HEK293 (cell line): ENCODE measurements at regions not wholly inside any gene's neighbourhood (a gene's known extent, or its start where the extent isn't known, plus 50 kb on each side); places are given as distances from the start of the nearest gene placed in this dataset.
A peak's percentile ranks its signal among the peaks of the same experiment; 100 is the strongest.

Experiments used
- CTCF ChIA-PET: fragments of 350-600 bp; formaldehyde crosslinking; extraction: SDS; loops from one replicate; lab custom pipeline; 2021; ENCODE audit warnings: antibody characterized with exemption; lab: Yijun Ruan, JAX
- POLR2A ChIA-PET: fragments of 300-600 bp; formaldehyde crosslinking; extraction: SDS; loops from one replicate; lab custom pipeline; 2020; ENCODE audit warnings: antibody characterized with exemption, inconsistent platforms; lab: Yijun Ruan, JAX
- H3K27ac ChIP-seq: fragments of 200-500 bp; sonication (Bioruptor generic); 2 replicates; pipeline ENCODE4 v1.5.1; 2014; ENCODE audit warnings: low read depth, low read length, control low read depth, inconsistent platforms; ENCODE audit errors: extremely low read depth
- H3K36me3 ChIP-seq, 2 experiments: fragments of 200-500 bp in 1 of 2; sonication (Bioruptor generic) in 1 of 2; 1 replicate in 1 of 2; 2 replicates in 1 of 2; pipeline ENCODE4 v1.5.1; 2014 to 2017; ENCODE audit warnings: inconsistent platforms in 2 of 2, low read length in 2 of 2; ENCODE audit not compliant: control insufficient read depth in 2 of 2, insufficient read depth in 1 of 2
- H3K4me1 ChIP-seq: fragments of 200-500 bp; sonication (Bioruptor generic); 2 replicates; pipeline ENCODE4 v1.5.1; 2014; ENCODE audit warnings: mild to moderate bottlenecking, low read length, inconsistent platforms; ENCODE audit not compliant: control insufficient read depth, insufficient read depth
- H3K4me3 ChIP-seq: 2 replicates; pipeline ENCODE4 v1.5.1; 2011; ENCODE audit warnings: low read depth, mild to moderate bottlenecking, control low read depth, low read length, moderate library complexity
- H3K9me3 ChIP-seq: fragments of 200-500 bp; sonication (Bioruptor generic); 2 replicates; pipeline ENCODE4 v1.5.1; 2014; ENCODE audit warnings: low read depth, low read length, inconsistent platforms; ENCODE audit not compliant: control insufficient read depth, insufficient read depth
- BCL11B ChIP-seq: fragments of 450-650 bp; formaldehyde crosslinking; IDR thresholded peaks from 2 replicates; pipeline ENCODE4 v1.5.1; 2016; ENCODE audit warnings: low read depth, missing biosample characterization, missing genetic modification characterization
- GFI1B ChIP-seq: fragments of 450-650 bp; formaldehyde crosslinking; IDR thresholded peaks from 2 replicates; pipeline ENCODE4 v1.5.1; 2016; ENCODE audit warnings: missing biosample characterization, missing genetic modification characterization
- IKZF3 ChIP-seq: fragments of 450-650 bp; IDR thresholded peaks from 2 replicates; pipeline ENCODE4 v1.5.0; 2018; ENCODE audit warnings: missing biosample characterization, mild to moderate bottlenecking, missing genetic modification characterization, moderate library complexity
- PRDM1 ChIP-seq: fragments of 450-650 bp; formaldehyde crosslinking; IDR thresholded peaks from 2 replicates; pipeline ENCODE4; 2016; ENCODE audit warnings: missing biosample characterization, missing genetic modification characterization
- REPIN1 ChIP-seq: fragments of 450-650 bp; formaldehyde crosslinking; IDR thresholded peaks from 2 replicates; pipeline ENCODE4 v1.5.1; 2017; ENCODE audit warnings: missing biosample characterization, missing genetic modification characterization, low read depth
- TRIM28 ChIP-seq: IDR thresholded peaks from 2 replicates; pipeline ENCODE4 v1.6.1; 2011; ENCODE audit warnings: low read length, control low read depth, borderline replicate concordance
- ZNF114 ChIP-seq: fragments of 450-650 bp; formaldehyde crosslinking; IDR thresholded peaks from 2 replicates; pipeline ENCODE4 v1.5.0; 2017; ENCODE audit warnings: missing biosample characterization, missing genetic modification characterization
- ZNF16 ChIP-seq: fragments of 450-650 bp; formaldehyde crosslinking; IDR thresholded peaks from 2 replicates; pipeline ENCODE4 v1.5.1; 2016; ENCODE audit warnings: low read depth, missing biosample characterization, missing genetic modification characterization
- ZNF202 ChIP-seq: fragments of 450-650 bp; formaldehyde crosslinking; IDR thresholded peaks from 2 replicates; pipeline ENCODE4 v1.5.1; 2016; ENCODE audit warnings: missing biosample characterization, missing genetic modification characterization, borderline replicate concordance
- ZNF324 ChIP-seq: fragments of 450-650 bp; formaldehyde crosslinking; IDR thresholded peaks from 2 replicates; pipeline ENCODE4 v1.5.1; 2016; ENCODE audit warnings: missing biosample characterization, missing genetic modification characterization
- ZNF404 ChIP-seq: fragments of 450-650 bp; formaldehyde crosslinking; IDR thresholded peaks from 2 replicates; pipeline ENCODE4 v1.5.1; 2017; ENCODE audit warnings: missing biosample characterization, missing genetic modification characterization
- ZNF555 ChIP-seq: fragments of 450-650 bp; formaldehyde crosslinking; conservative IDR thresholded peaks from 2 replicates; pipeline ENCODE4 v1.5.1; 2017; ENCODE audit warnings: missing biosample characterization, mild to moderate bottlenecking, missing genetic modification characterization, inconsistent platforms
- ZNF561 ChIP-seq: fragments of 450-650 bp; IDR thresholded peaks from 2 replicates; pipeline ENCODE4 v1.5.1; 2018; ENCODE audit warnings: missing biosample characterization, missing genetic modification characterization, borderline replicate concordance
- ZNF621 ChIP-seq: fragments of 450-650 bp; formaldehyde crosslinking; IDR thresholded peaks from 2 replicates; pipeline ENCODE4 v1.5.1; 2017; ENCODE audit warnings: missing biosample characterization, missing genetic modification characterization
- ZNF837 ChIP-seq: fragments of 450-650 bp; formaldehyde crosslinking; IDR thresholded peaks from 2 replicates; pipeline ENCODE4 v1.5.1; 2016; ENCODE audit warnings: missing biosample characterization, missing genetic modification characterization
- TF ChIP-seq, protein P1 (sequence below): sonication (generic); formaldehyde crosslinking; IDR thresholded peaks from 2 replicates; pipeline ENCODE4 v1.8.1; 2022; ENCODE audit warnings: mild to moderate bottlenecking, moderate library complexity, missing genetic modification reagents
- TF ChIP-seq, protein P2 (sequence below): fragments of 450-650 bp; formaldehyde crosslinking; IDR thresholded peaks from 2 replicates; pipeline ENCODE4 v1.5.1; 2016; ENCODE audit warnings: missing biosample characterization, missing genetic modification characterization
- TF ChIP-seq, protein P3 (sequence below): fragments of 450-650 bp; formaldehyde crosslinking; IDR thresholded peaks from 2 replicates; pipeline ENCODE4 v1.5.1; 2016; ENCODE audit warnings: missing biosample characterization, missing genetic modification characterization
- TF ChIP-seq, protein P4 (sequence below): fragments of 450-650 bp; formaldehyde crosslinking; IDR thresholded peaks from 2 replicates; pipeline ENCODE4 v1.5.1; 2016; ENCODE audit warnings: missing biosample characterization, missing genetic modification characterization, borderline replicate concordance

DNA sequence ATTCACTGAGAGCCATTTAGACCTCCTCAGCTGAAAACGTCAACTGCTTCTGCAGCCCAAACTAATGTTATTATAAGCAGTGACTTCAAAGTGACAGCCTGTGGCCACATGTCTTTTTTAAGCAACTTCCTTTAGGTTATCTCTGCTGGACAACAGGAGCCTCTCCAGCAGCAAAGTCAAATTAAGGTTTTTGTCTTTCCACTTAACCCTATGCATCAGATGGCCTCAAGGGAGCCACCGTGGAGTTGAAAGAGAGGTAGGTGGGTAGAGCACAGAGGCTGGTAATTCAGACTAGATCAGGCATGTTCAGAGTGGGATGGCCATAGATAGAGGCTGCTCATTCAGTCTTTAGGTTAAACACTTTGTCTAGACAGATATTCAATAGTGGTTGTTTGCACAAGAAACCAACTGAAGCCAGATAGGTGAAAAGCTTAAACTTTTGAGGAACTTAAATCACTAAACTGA is 300.6 kb upstream of the ECI2 start:
- no peaks in the 10 kb centered on the region for H3K4me1 ChIP-seq
- H3K4me3 ChIP-seq = no peak overlapping the region
- TF ChIP-seq TRIM28 (0 out of 2 replicates have a peak, but pooled peaks have one; percentile 20), BCL11B (no peak), ZNF837 (tag by site-specific recombination) (no peak)
- ChIA-PET CTCF (no interaction called here), POLR2A (no interaction called here)
- no peaks in the 10 kb centered on the region for H3K9me3 ChIP-seq
- H3K27ac ChIP-seq = no peak overlapping the region
- no peaks in the 10 kb centered on the region for H3K36me3 ChIP-seq

DNA sequence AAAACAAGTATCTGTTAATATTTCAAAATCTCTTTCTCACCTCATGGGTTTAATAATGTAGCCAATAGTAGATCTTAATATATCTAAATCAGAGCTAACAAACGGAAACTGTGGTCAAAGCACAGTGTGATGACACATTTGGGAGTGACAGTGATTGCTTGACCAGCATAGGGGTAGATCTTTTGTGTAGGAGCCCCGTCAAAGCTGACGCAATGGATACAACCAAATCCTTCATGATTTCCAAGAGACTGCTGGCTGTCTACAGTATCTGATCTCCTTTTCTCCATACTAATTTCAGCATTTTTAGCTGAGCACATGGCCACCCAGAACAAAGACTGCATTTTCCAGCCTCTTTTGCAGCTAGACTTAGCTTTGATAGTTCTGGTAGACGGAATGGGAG is 299.3 kb upstream of the ECI2 start:
- TF ChIP-seq PRDM1 (tag by site-specific recombination) (no peak), IKZF3 (tag by site-specific recombination) (no peak), GFI1B (no peak), ZNF561 (tag by site-specific recombination) (no peak), REPIN1 (no peak), ZNF621 (tag by site-specific recombination) (no peak), ZNF16 (tag by site-specific recombination) (no peak), ZNF555 (tag by site-specific recombination) (no peak)
- TF ChIP-seq, protein P1, sequence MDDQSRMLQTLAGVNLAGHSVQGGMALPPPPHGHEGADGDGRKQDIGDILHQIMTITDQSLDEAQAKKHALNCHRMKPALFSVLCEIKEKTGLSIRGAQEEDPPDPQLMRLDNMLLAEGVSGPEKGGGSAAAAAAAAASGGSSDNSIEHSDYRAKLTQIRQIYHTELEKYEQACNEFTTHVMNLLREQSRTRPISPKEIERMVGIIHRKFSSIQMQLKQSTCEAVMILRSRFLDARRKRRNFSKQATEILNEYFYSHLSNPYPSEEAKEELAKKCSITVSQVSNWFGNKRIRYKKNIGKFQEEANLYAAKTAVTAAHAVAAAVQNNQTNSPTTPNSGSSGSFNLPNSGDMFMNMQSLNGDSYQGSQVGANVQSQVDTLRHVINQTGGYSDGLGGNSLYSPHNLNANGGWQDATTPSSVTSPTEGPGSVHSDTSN (CRISPR knock-in tag) = no peak
- TF ChIP-seq, protein P2, sequence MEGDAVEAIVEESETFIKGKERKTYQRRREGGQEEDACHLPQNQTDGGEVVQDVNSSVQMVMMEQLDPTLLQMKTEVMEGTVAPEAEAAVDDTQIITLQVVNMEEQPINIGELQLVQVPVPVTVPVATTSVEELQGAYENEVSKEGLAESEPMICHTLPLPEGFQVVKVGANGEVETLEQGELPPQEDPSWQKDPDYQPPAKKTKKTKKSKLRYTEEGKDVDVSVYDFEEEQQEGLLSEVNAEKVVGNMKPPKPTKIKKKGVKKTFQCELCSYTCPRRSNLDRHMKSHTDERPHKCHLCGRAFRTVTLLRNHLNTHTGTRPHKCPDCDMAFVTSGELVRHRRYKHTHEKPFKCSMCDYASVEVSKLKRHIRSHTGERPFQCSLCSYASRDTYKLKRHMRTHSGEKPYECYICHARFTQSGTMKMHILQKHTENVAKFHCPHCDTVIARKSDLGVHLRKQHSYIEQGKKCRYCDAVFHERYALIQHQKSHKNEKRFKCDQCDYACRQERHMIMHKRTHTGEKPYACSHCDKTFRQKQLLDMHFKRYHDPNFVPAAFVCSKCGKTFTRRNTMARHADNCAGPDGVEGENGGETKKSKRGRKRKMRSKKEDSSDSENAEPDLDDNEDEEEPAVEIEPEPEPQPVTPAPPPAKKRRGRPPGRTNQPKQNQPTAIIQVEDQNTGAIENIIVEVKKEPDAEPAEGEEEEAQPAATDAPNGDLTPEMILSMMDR = no peak
- H3K4me3 ChIP-seq = no peak overlapping the region
- CTCF ChIA-PET = interaction anchor here (0.6 kb wide), 1 partner anchor 33 kb away, joined by 3 read pairs; no protein-coding TSS in a partner anchor
- H3K4me1 ChIP-seq = no peaks in the 10 kb centered on the region
- H3K36me3 ChIP-seq = no peaks in the 10 kb centered on the region
- POLR2A ChIA-PET = no interaction called here
- H3K27ac ChIP-seq = no peak overlapping the region
- no peaks in the 10 kb centered on the region for H3K9me3 ChIP-seq

DNA sequence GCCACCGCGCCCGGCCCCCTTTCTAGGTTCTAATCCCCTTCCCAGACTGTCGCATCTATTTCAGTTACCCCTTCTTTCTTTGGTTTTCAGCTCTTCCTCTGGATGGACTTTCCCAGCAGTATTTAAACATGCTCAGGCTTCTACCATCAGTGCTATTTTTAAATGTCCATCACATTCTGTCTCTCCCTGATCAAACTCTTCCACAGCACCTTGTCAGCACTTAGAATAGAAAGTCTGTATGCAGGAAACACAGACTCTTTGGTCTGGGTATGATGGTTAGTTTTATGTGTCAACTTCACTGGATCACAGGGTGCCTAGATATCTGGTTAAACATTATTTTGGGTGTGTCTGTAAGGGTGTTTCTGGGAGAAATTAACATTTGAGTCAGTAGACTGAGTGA is 297.8 kb upstream of the ECI2 start:
- TF ChIP-seq ZNF404 (tag by site-specific recombination) = no peak
- TF ChIP-seq, protein P3, sequence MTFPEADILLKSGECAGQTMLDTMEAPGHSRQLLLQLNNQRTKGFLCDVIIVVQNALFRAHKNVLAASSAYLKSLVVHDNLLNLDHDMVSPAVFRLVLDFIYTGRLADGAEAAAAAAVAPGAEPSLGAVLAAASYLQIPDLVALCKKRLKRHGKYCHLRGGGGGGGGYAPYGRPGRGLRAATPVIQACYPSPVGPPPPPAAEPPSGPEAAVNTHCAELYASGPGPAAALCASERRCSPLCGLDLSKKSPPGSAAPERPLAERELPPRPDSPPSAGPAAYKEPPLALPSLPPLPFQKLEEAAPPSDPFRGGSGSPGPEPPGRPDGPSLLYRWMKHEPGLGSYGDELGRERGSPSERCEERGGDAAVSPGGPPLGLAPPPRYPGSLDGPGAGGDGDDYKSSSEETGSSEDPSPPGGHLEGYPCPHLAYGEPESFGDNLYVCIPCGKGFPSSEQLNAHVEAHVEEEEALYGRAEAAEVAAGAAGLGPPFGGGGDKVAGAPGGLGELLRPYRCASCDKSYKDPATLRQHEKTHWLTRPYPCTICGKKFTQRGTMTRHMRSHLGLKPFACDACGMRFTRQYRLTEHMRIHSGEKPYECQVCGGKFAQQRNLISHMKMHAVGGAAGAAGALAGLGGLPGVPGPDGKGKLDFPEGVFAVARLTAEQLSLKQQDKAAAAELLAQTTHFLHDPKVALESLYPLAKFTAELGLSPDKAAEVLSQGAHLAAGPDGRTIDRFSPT (tag by site-specific recombination) = no peak
- CTCF ChIA-PET = no interaction called here
- no peaks in the 10 kb centered on the region for H3K9me3 ChIP-seq
- H3K27ac ChIP-seq = no peak overlapping the region
- POLR2A ChIA-PET = no interaction called here
- H3K36me3 ChIP-seq = no peaks in the 10 kb centered on the region
- no peak overlapping the region for H3K4me3 ChIP-seq
- no peaks in the 10 kb centered on the region for H3K4me1 ChIP-seq

DNA sequence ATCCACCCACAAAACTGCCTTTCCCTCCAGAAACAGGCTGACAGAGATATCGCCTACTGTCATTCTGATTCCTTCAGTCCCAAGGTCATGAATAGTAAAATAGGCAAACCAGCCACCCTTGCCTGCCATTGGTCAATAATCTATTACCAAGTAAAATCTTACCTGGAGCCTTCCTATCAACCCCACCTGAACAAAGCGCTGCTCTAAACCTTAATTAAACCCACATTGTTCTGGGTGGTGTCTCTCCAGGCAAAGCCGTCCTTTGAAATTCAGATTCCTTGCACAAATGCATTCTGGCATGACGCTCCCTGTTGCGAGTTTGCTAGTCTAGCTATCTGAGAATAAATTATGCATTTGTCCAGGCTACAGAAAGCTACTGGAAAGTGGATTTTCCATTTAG is 291.6 kb upstream of the ECI2 start:
- CTCF ChIA-PET = interaction anchor here (0.6 kb wide), 1 partner anchor 279 kb away, joined by 3 read pairs; no protein-coding TSS in a partner anchor
- TF ChIP-seq, protein P4, sequence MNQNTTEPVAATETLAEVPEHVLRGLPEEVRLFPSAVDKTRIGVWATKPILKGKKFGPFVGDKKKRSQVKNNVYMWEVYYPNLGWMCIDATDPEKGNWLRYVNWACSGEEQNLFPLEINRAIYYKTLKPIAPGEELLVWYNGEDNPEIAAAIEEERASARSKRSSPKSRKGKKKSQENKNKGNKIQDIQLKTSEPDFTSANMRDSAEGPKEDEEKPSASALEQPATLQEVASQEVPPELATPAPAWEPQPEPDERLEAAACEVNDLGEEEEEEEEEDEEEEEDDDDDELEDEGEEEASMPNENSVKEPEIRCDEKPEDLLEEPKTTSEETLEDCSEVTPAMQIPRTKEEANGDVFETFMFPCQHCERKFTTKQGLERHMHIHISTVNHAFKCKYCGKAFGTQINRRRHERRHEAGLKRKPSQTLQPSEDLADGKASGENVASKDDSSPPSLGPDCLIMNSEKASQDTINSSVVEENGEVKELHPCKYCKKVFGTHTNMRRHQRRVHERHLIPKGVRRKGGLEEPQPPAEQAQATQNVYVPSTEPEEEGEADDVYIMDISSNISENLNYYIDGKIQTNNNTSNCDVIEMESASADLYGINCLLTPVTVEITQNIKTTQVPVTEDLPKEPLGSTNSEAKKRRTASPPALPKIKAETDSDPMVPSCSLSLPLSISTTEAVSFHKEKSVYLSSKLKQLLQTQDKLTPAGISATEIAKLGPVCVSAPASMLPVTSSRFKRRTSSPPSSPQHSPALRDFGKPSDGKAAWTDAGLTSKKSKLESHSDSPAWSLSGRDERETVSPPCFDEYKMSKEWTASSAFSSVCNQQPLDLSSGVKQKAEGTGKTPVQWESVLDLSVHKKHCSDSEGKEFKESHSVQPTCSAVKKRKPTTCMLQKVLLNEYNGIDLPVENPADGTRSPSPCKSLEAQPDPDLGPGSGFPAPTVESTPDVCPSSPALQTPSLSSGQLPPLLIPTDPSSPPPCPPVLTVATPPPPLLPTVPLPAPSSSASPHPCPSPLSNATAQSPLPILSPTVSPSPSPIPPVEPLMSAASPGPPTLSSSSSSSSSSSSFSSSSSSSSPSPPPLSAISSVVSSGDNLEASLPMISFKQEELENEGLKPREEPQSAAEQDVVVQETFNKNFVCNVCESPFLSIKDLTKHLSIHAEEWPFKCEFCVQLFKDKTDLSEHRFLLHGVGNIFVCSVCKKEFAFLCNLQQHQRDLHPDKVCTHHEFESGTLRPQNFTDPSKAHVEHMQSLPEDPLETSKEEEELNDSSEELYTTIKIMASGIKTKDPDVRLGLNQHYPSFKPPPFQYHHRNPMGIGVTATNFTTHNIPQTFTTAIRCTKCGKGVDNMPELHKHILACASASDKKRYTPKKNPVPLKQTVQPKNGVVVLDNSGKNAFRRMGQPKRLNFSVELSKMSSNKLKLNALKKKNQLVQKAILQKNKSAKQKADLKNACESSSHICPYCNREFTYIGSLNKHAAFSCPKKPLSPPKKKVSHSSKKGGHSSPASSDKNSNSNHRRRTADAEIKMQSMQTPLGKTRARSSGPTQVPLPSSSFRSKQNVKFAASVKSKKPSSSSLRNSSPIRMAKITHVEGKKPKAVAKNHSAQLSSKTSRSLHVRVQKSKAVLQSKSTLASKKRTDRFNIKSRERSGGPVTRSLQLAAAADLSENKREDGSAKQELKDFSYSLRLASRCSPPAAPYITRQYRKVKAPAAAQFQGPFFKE (tag by site-specific recombination) = no peak
- TF ChIP-seq ZNF202 = no peak
- TF ChIP-seq ZNF114 (tag by site-specific recombination) = no peak
- no peak for TF ChIP-seq ZNF324 (tag by site-specific recombination)

More for the DNA sequence above, 291.6 kb upstream of the ECI2 start:
- POLR2A ChIA-PET = no interaction called here
- no peaks in the 10 kb centered on the region for H3K9me3 ChIP-seq
- H3K36me3 ChIP-seq = no peaks in the 10 kb centered on the region
- H3K27ac ChIP-seq = no peak overlapping the region
- no peak overlapping the region for H3K4me3 ChIP-seq
- H3K4me1 ChIP-seq = no peaks in the 10 kb centered on the region
